PC-3 (cell line): ENCODE measurements at regions not wholly inside any gene's neighbourhood (a gene's known extent, or its start where the extent isn't known, plus 50 kb on each side); places are given as distances from the start of the nearest gene placed in this dataset.
A peak's percentile ranks its signal among the peaks of the same experiment; 100 is the strongest.

Experiments
- ATAC-seq: fragments of 200-7000 bp; cut with Tn5 transposase; 2 replicates; pipeline ENCODE4 v1.9.1; 2020; ENCODE audit warnings: mild to moderate bottlenecking, moderate library complexity
- BruUV-seq: library from RNA; stranded (reverse); fragments of 400-500 nt; replicated peaks from 2 replicates; lab custom pipeline; 2021; lab: Mats Ljungman, UMichigan
- CTCF ChIA-PET: fragments of 300-600 bp; sonication (Branson Sonifier 250); formaldehyde crosslinking; loops from one replicate; lab custom pipeline; 2022; ENCODE audit warnings: antibody characterized with exemption; lab: Charles Lee
- POLR2A ChIA-PET: fragments of 300-600 bp; sonication (Branson Sonifier 250); formaldehyde crosslinking; loops from one replicate; lab custom pipeline; 2022; ENCODE audit warnings: antibody characterized with exemption; ENCODE audit not compliant: unreplicated experiment; lab: Charles Lee
- DNase-seq: peaks from one replicate; pipeline ENCODE4 v3.0.0-alpha.2; 2015
- H2AFZ ChIP-seq: fragments of 300-600 bp; sonication (generic); 2 replicates; pipeline ENCODE4 v1.6.0; 2016; ENCODE audit warnings: antibody characterized with exemption, low read length
- H3F3A ChIP-seq: fragments of 300-600 bp; sonication (generic); one replicate; pipeline ENCODE4 v1.6.0; 2017; ENCODE audit warnings: antibody characterized with exemption, low read length, control low read depth, mild to moderate bottlenecking; ENCODE audit not compliant: unreplicated experiment
- H3K27ac ChIP-seq: fragments of 300-600 bp; sonication (generic); 2 replicates; pipeline ENCODE4 v1.5.1; 2016; ENCODE audit warnings: mild to moderate bottlenecking, low read length
- H3K27me3 ChIP-seq: fragments of 300-600 bp; sonication (generic); 2 replicates; pipeline ENCODE4 v1.6.1; 2016; ENCODE audit warnings: low read length, mixed read lengths
- H3K36me3 ChIP-seq: fragments of 300-600 bp; sonication (generic); 2 replicates; pipeline ENCODE4 v1.6.1; 2016; ENCODE audit warnings: low read depth, mixed run types, low read length, mixed read lengths
- H3K4me1 ChIP-seq: fragments of 300-600 bp; sonication (generic); 2 replicates; pipeline ENCODE4 v1.5.1; 2016; ENCODE audit warnings: low read length; ENCODE audit not compliant: insufficient read depth
- H3K4me2 ChIP-seq: fragments of 300-600 bp; sonication (generic); 2 replicates; pipeline ENCODE4 v1.6.0; 2016; ENCODE audit warnings: low read length
- H3K4me3 ChIP-seq: fragments of 300-600 bp; sonication (generic); 2 replicates; pipeline ENCODE4 v1.5.1; 2016; ENCODE audit warnings: mild to moderate bottlenecking, low read length, mixed read lengths
- H3K79me2 ChIP-seq: fragments of 300-600 bp; sonication (generic); 2 replicates; pipeline ENCODE4 v1.6.1; 2017; ENCODE audit warnings: low read length, mixed read lengths
- H3K9ac ChIP-seq: fragments of 300-600 bp; sonication (generic); 2 replicates; pipeline ENCODE4 v1.6.0; 2016; ENCODE audit warnings: mild to moderate bottlenecking, low read length
- H3K9me2 ChIP-seq: fragments of 300-600 bp; sonication (generic); replicated peaks from 2 replicates; pipeline ENCODE4 v1.6.1; 2016; ENCODE audit warnings: mixed run types, low read length, mixed read lengths
- H3K9me3 ChIP-seq: fragments of 300-600 bp; sonication (generic); 2 replicates; pipeline ENCODE4 v1.6.1; 2016; ENCODE audit warnings: low read length, mixed read lengths
- H4K20me1 ChIP-seq: fragments of 300-600 bp; sonication (generic); 2 replicates; pipeline ENCODE4 v1.6.1; 2016; ENCODE audit warnings: low read length, mixed read lengths
- CTCF ChIP-seq: fragments of 300-600 bp; sonication (generic); conservative IDR thresholded peaks from 2 replicates; pipeline ENCODE4 v1.5.1; 2017; ENCODE audit warnings: antibody characterized with exemption, low read depth, mild to moderate bottlenecking, low read length
- EZH2 ChIP-seq: fragments of 300-600 bp; sonication (generic); IDR thresholded peaks from one replicate; pipeline ENCODE4 v1.6.1; 2017; ENCODE audit warnings: antibody characterized with exemption, mild to moderate bottlenecking, low read length; ENCODE audit not compliant: unreplicated experiment
- EZH2phosphoT487 ChIP-seq: fragments of 300-600 bp; sonication (generic); IDR thresholded peaks from 2 replicates; pipeline ENCODE4 v1.6.1; 2018; ENCODE audit warnings: mild to moderate bottlenecking, antibody characterized with exemption, low read length, borderline replicate concordance
- intact Hi-C: fragments of 100-400 bp; cut with micrococcal nuclease; formaldehyde crosslinking; loops from 2 replicates; pipeline ENCODE4 v1.9.0; 2023

GRCh38 chr12:74105434-74105833 is 432.2 kb upstream of the ATXN7L3B start:
- H3K4me2 ChIP-seq: no peak overlapping the region
- no peaks in the 10 kb centered on the region for H3K79me2 ChIP-seq
- POLR2A ChIA-PET: interaction anchor here (0.7 kb wide), 1 partner anchor 492 kb away, joined by 3 read pairs; no protein-coding TSS in a partner anchor
- H3K4me1 ChIP-seq: peaks cover 9% of the 10 kb centered on the region; the same call in 1 of the 2 replicates
- no peaks in the 10 kb centered on the region for H3K27me3 ChIP-seq
- BruUV-seq: no TSS peak
- H3K9ac ChIP-seq: no peak overlapping the region
- intact Hi-C loops: loop anchor here (5.0 kb wide), 2 partner anchors 83 to 168 kb away; no protein-coding TSS in a partner anchor
- no peak overlapping the region for H3K27ac ChIP-seq
- no peak for TF ChIP-seq CTCF
- no peak for TF ChIP-seq EZH2phosphoT487
- no peak for TF ChIP-seq EZH2
- no peaks in the 10 kb centered on the region for H4K20me1 ChIP-seq
- no peaks in the 10 kb centered on the region for H3F3A ChIP-seq
- ATAC-seq: peak; percentile 71
- no peak overlapping the region for H3K4me3 ChIP-seq
- CTCF ChIA-PET: interaction anchor here (0.7 kb wide), 1 partner anchor 1183 kb away, joined by 4 read pairs; no protein-coding TSS in a partner anchor
- H3K9me3 ChIP-seq: no peaks in the 10 kb centered on the region
- H2AFZ ChIP-seq: no peak overlapping the region
- DNase-seq: peak; percentile 71
- no peaks in the 10 kb centered on the region for H3K36me3 ChIP-seq
- no peaks in the 10 kb centered on the region for H3K9me2 ChIP-seq

GRCh38 chr12:74108729-74109128 is 428.9 kb upstream of the ATXN7L3B start:
- no peaks in the 10 kb centered on the region for H3K27me3 ChIP-seq
- no peak overlapping the region for H3K9ac ChIP-seq
- no peak overlapping the region for H3K27ac ChIP-seq
- intact Hi-C loops: loop anchor here (5.0 kb wide), 2 partner anchors 86 to 171 kb away; no protein-coding TSS in a partner anchor
- H4K20me1 ChIP-seq: no peaks in the 10 kb centered on the region
- ATAC-seq (no peak), DNase-seq (no peak)
- H3K4me1 ChIP-seq: peaks cover 9% of the 10 kb centered on the region; the same call in 1 of the 2 replicates
- CTCF ChIA-PET: no interaction called here
- TF ChIP-seq EZH2: no peak
- TF ChIP-seq EZH2phosphoT487: no peak
- TF ChIP-seq CTCF: no peak
- no peaks in the 10 kb centered on the region for H3K9me2 ChIP-seq
- no peaks in the 10 kb centered on the region for H3F3A ChIP-seq
- H2AFZ ChIP-seq: no peak overlapping the region
- no peak overlapping the region for H3K4me3 ChIP-seq
- no TSS peak for BruUV-seq
- POLR2A ChIA-PET: no interaction called here
- H3K9me3 ChIP-seq: no peaks in the 10 kb centered on the region
- H3K4me2 ChIP-seq: no peak overlapping the region
- H3K36me3 ChIP-seq: no peaks in the 10 kb centered on the region
- no peaks in the 10 kb centered on the region for H3K79me2 ChIP-seq

- ATAC-seq: peak; percentile 70
- H3K79me2 ChIP-seq: no peaks in the 10 kb centered on the region
- intact Hi-C loops: loop anchor here (1.0 to 2.0 kb wide), 4 partner anchors 205 to 425 kb away; partner anchors contain the start of gene ATXN7L3B
Observed at GRCh38 chr12:74111688-74112360, 425.8 kb upstream of the ATXN7L3B start.

More at GRCh38 chr12:74111688-74112360, 425.8 kb upstream of the ATXN7L3B start:
- Histone ChIP-seq H3F3A (no peaks in the 10 kb centered on the region), H4K20me1 (no peaks in the 10 kb centered on the region), H3K36me3 (no peaks in the 10 kb centered on the region), H3K4me3 (no peak overlapping the region), H3K4me2 (no peak overlapping the region), H3K9ac (no peak overlapping the region), H3K27me3 (no peaks in the 10 kb centered on the region), H2AFZ (no peak overlapping the region), H3K4me1 (no peaks in the 10 kb centered on the region), H3K27ac (no peak overlapping the region), H3K9me3 (no peaks in the 10 kb centered on the region), H3K9me2 (no peaks in the 10 kb centered on the region)
- DNase-seq: peak; percentile 58
- CTCF ChIA-PET: interaction anchor here (0.7 kb wide), 1 partner anchor 451 kb away, joined by 7 read pairs; no protein-coding TSS in a partner anchor
- POLR2A ChIA-PET: no interaction called here
- no TSS peak for BruUV-seq
- TF ChIP-seq EZH2phosphoT487 (no peak), CTCF (peak; percentile 76), EZH2 (no peak)
